Neuronal stem cell (in vitro differentiated cells): ENCODE measurements at regions not wholly inside any gene's neighbourhood (a gene's known extent, or its start where the extent isn't known, plus 50 kb on each side); places are given as distances from the start of the nearest gene placed in this dataset.

Source experiments
- DNase-seq: peaks from one replicate; pipeline ENCODE4 v3.0.0-alpha.2; 2013; ENCODE audit warnings: low spot score
- H2AFZ ChIP-seq: one replicate; pipeline ENCODE4 v1.6.1; 2013; ENCODE audit warnings: mild to moderate bottlenecking, low read length, inconsistent platforms
- H2AK5ac ChIP-seq: 2 replicates; pipeline ENCODE4 v1.6.1; 2013; ENCODE audit warnings: low read depth, mild to moderate bottlenecking, inconsistent platforms, low read length, moderate library complexity, mixed read lengths
- H2BK120ac ChIP-seq: 2 replicates; pipeline ENCODE4 v1.6.1; 2013; ENCODE audit warnings: low read depth, mild to moderate bottlenecking, inconsistent platforms, low read length, moderate library complexity, mixed read lengths
- H2BK12ac ChIP-seq: one replicate; pipeline ENCODE4 v1.6.1; 2013; ENCODE audit warnings: low read length, inconsistent platforms
- H2BK15ac ChIP-seq: 2 replicates; pipeline ENCODE4 v1.6.1; 2013; ENCODE audit warnings: mild to moderate bottlenecking, low read length, inconsistent platforms, mixed read lengths
- H2BK5ac ChIP-seq: one replicate; pipeline ENCODE4 v1.6.1; 2013; ENCODE audit warnings: inconsistent platforms, mild to moderate bottlenecking, low read length, moderate library complexity
- H3K14ac ChIP-seq: one replicate; pipeline ENCODE4 v1.6.1; 2013; ENCODE audit warnings: low read length, inconsistent platforms
- H3K18ac ChIP-seq: 2 replicates; pipeline ENCODE4 v1.6.1; 2013; ENCODE audit warnings: low read length, inconsistent platforms
- H3K23ac ChIP-seq: 2 replicates; pipeline ENCODE4 v1.6.1; 2013; ENCODE audit warnings: low read depth, mild to moderate bottlenecking, mixed read lengths, low read length, inconsistent platforms; ENCODE audit not compliant: poor library complexity
- H3K27ac ChIP-seq: replicated peaks from 3 replicates; pipeline ENCODE4 v1.5.1; 2013; ENCODE audit warnings: low read length, inconsistent platforms
- H3K27me3 ChIP-seq, 3 experiments: 2 replicates each; pipeline ENCODE4 v1.6.1; 2013; ENCODE audit warnings: low read length in 3 of 3, mild to moderate bottlenecking in 2 of 3, inconsistent platforms in 1 of 3, low read depth in 1 of 3, mixed read lengths in 1 of 3, moderate library complexity in 1 of 3; ENCODE audit not compliant: control insufficient read depth in 3 of 3, insufficient read depth in 3 of 3
- H3K36me3 ChIP-seq, 2 donors: replicated peaks in 1 of 2; 2 replicates each; pipeline ENCODE4 v1.6.1; 2013; ENCODE audit warnings: low read length in 2 of 2; ENCODE audit not compliant: control insufficient read depth in 2 of 2, insufficient read depth in 2 of 2
- H3K4ac ChIP-seq: 2 replicates; pipeline ENCODE4 v1.6.1; 2013; ENCODE audit warnings: inconsistent platforms, mild to moderate bottlenecking, low read length, moderate library complexity
- H3K4me1 ChIP-seq, 2 donors: 1 replicate in 1 of 2; 2 replicates in 1 of 2; pipeline ENCODE4 v1.6.1; 2013; ENCODE audit warnings: low read length in 2 of 2, low read depth in 1 of 2; ENCODE audit not compliant: control insufficient read depth in 2 of 2, insufficient read depth in 1 of 2
- H3K4me2 ChIP-seq: one replicate; pipeline ENCODE4 v1.6.1; 2013; ENCODE audit warnings: mild to moderate bottlenecking, low read length, inconsistent platforms; ENCODE audit not compliant: insufficient read depth, poor library complexity, severe bottlenecking
- H3K4me3 ChIP-seq, 2 donors: 2 replicates each; pipeline ENCODE4 v1.5.1; 2013; ENCODE audit warnings: low read length in 2 of 2, mild to moderate bottlenecking in 2 of 2, inconsistent platforms in 1 of 2, moderate library complexity in 1 of 2
- H3K79me1 ChIP-seq: one replicate; pipeline ENCODE4 v1.6.1; 2013; ENCODE audit warnings: low read depth, mild to moderate bottlenecking, inconsistent platforms, low read length, moderate library complexity
- H3K9ac ChIP-seq: one replicate; pipeline ENCODE4 v1.6.1; 2013; ENCODE audit warnings: mild to moderate bottlenecking, low read depth, low read length, inconsistent platforms; ENCODE audit not compliant: poor library complexity
- H3K9me3 ChIP-seq, 2 donors: replicated peaks in 1 of 2; 2 replicates each; pipeline versions ENCODE3 to v1.6.1; 2013; ENCODE audit warnings: low read length in 2 of 2, mild to moderate bottlenecking in 2 of 2, inconsistent platforms in 1 of 2, low read depth in 1 of 2, mixed read lengths in 1 of 2, moderate library complexity in 1 of 2; ENCODE audit not compliant: control insufficient read depth in 2 of 2, insufficient read depth in 1 of 2
- H4K8ac ChIP-seq: one replicate; pipeline ENCODE4 v1.6.1; 2013; ENCODE audit warnings: low read depth, mild to moderate bottlenecking, inconsistent platforms, low read length, moderate library complexity
- H4K91ac ChIP-seq: one replicate; pipeline ENCODE4 v1.6.1; 2013; ENCODE audit warnings: low read length, low read depth, mild to moderate bottlenecking, inconsistent platforms; ENCODE audit not compliant: poor library complexity
- WGBS, 2 donors: extraction: QIAGEN DNeasy Blood & Tissue Kit; methylation state at CpG; one replicate each; pipeline ENCODE4 v1.1.7; 2013; ENCODE audit warnings: missing lambda C conversion rate in 2 of 2, mixed read lengths in 1 of 2; ENCODE audit not compliant: insufficient read length in 2 of 2, insufficient replicate concordance in 1 of 2; ENCODE audit errors: extremely low coverage in 2 of 2; 5-methylcytosine and 5-hydroxymethylcytosine counted together

GRCh38 chrX:10926404-10926803, 184.7 kb upstream of the HCCS start:
- H2BK15ac ChIP-seq, result no peak overlapping the region
- H4K91ac ChIP-seq, result no peak overlapping the region
- H3K23ac ChIP-seq, result no peak overlapping the region
- H2BK120ac ChIP-seq, result no peak overlapping the region
- H2AK5ac ChIP-seq, result no peak overlapping the region
- H3K4me1 ChIP-seq, result no peaks in the 10 kb centered on the region
- DNase-seq, result no peak
- no peak overlapping the region for H3K27ac ChIP-seq
- no peak overlapping the region for H3K14ac ChIP-seq
- H3K36me3 ChIP-seq, result no peaks in the 10 kb centered on the region
- no peak overlapping the region for H2BK12ac ChIP-seq
- H3K4me3 ChIP-seq, result no peak overlapping the region
- peaks cover 0 to 5% of the 10 kb centered on the region in 2 donors for H3K9me3 ChIP-seq
- no peak overlapping the region for H2AFZ ChIP-seq
- no peak overlapping the region for H3K18ac ChIP-seq
- no peak overlapping the region for H3K9ac ChIP-seq
- no CpG with 5 or more reads among the region's 1 CpG for WGBS, 2 donors
- H4K8ac ChIP-seq, result no peak overlapping the region
- H3K79me1 ChIP-seq, result no peaks in the 10 kb centered on the region
- H2BK5ac ChIP-seq, result no peak overlapping the region
- H3K4me2 ChIP-seq, result no peak overlapping the region
- no peaks in the 10 kb centered on the region for H3K27me3 ChIP-seq
- no peak overlapping the region for H3K4ac ChIP-seq

GRCh38 chrX:10926891-10927290, 184.2 kb upstream of the HCCS start:
- Histone ChIP-seq H2BK12ac (no peak overlapping the region), H2AK5ac (no peak overlapping the region), H3K23ac (no peak overlapping the region), H3K79me1 (no peaks in the 10 kb centered on the region), H4K8ac (no peak overlapping the region), H3K4me2 (no peak overlapping the region), H3K36me3 (no peaks in the 10 kb centered on the region), H2BK120ac (no peak overlapping the region), H2BK15ac (no peak overlapping the region), H3K27me3 (no peaks in the 10 kb centered on the region), H2AFZ (no peak overlapping the region), H3K14ac (no peak overlapping the region), H3K4me1 (no peaks in the 10 kb centered on the region), H3K9ac (no peak overlapping the region), H2BK5ac (no peak overlapping the region), H4K91ac (no peak overlapping the region), H3K4me3 (no peak overlapping the region), H3K4ac (no peak overlapping the region), H3K18ac (no peak overlapping the region), H3K9me3 (peaks cover 0 to 5% of the 10 kb centered on the region in 2 donors), H3K27ac (no peak overlapping the region)
- no CpG with 5 or more reads among the region's 1 CpG for WGBS, 2 donors
- no peak for DNase-seq

- H3K4ac ChIP-seq, result no peak overlapping the region
- no peaks in the 10 kb centered on the region for H3K27me3 ChIP-seq
- H2BK15ac ChIP-seq, result no peak overlapping the region
- H2AFZ ChIP-seq, result no peak overlapping the region
- H3K27ac ChIP-seq, result no peak overlapping the region
- no peak overlapping the region for H3K4me2 ChIP-seq
- no peak overlapping the region for H2AK5ac ChIP-seq
- no peak overlapping the region for H2BK5ac ChIP-seq
- no peaks in the 10 kb centered on the region for H3K79me1 ChIP-seq
- no peak overlapping the region for H3K23ac ChIP-seq
- no peaks in the 10 kb centered on the region for H3K36me3 ChIP-seq
- H2BK12ac ChIP-seq, result no peak overlapping the region
- no peak for DNase-seq
- H3K4me3 ChIP-seq, result no peak overlapping the region
- no peak overlapping the region for H3K14ac ChIP-seq
- H3K9ac ChIP-seq, result no peak overlapping the region
- no peak overlapping the region for H3K18ac ChIP-seq
- H3K4me1 ChIP-seq, result no peaks in the 10 kb centered on the region
- no peak overlapping the region for H4K8ac ChIP-seq
- H3K9me3 ChIP-seq, result peaks cover 0 to 5% of the 10 kb centered on the region in 2 donors
- no peak overlapping the region for H4K91ac ChIP-seq
- no peak overlapping the region for H2BK120ac ChIP-seq
- no CpG with 5 or more reads among the region's 4 CpGs for WGBS, 2 donors
Measured at GRCh38 chrX:10929747-10930146, 181.4 kb upstream of the HCCS start.

GRCh38 chrX:10930151-10930550, 181.0 kb upstream of the HCCS start:
- Histone ChIP-seq H3K4me3 (no peak overlapping the region), H2BK120ac (no peak overlapping the region), H4K91ac (no peak overlapping the region), H3K9ac (no peak overlapping the region), H4K8ac (no peak overlapping the region), H3K79me1 (no peaks in the 10 kb centered on the region), H3K4me1 (no peaks in the 10 kb centered on the region), H3K4ac (no peak overlapping the region), H3K36me3 (no peaks in the 10 kb centered on the region), H2BK5ac (no peak overlapping the region), H3K27ac (no peak overlapping the region), H3K9me3 (peaks cover 0 to 5% of the 10 kb centered on the region in 2 donors), H2AFZ (no peak overlapping the region), H3K23ac (no peak overlapping the region), H3K27me3 (no peaks in the 10 kb centered on the region), H2BK12ac (no peak overlapping the region), H2BK15ac (no peak overlapping the region), H2AK5ac (no peak overlapping the region), H3K18ac (no peak overlapping the region), H3K14ac (no peak overlapping the region), H3K4me2 (no peak overlapping the region)
- no CpG with 5 or more reads among the region's 1 CpG for WGBS, 2 donors
- no peak for DNase-seq
